Erythroblast (primary cell): ENCODE measurements at regions not wholly inside any gene's neighbourhood (a gene's known extent, or its start where the extent isn't known, plus 50 kb on each side); places are given as distances from the start of the nearest gene placed in this dataset.
"Not testable (repeated sequence)": the region's sequence is repeated elsewhere in the genome, so short reads cannot be mapped to it uniquely, and the experiment has no call there.

Experiments used
- DNase-seq, 2 experiments: peaks; one replicate each; lab custom pipeline; 2025; lab: John Stamatoyannopoulos, UW
- GATA1 ChIP-seq: IDR thresholded peaks from 2 replicates; pipeline ENCODE4 v1.6.1; 2011; ENCODE audit warnings: low read depth, mild to moderate bottlenecking, control low read depth, low read length, moderate library complexity
- POLR2A ChIP-seq: IDR thresholded peaks from 2 replicates; pipeline ENCODE4 v1.6.1; 2011; ENCODE audit warnings: mild to moderate bottlenecking, low read length

DNA sequence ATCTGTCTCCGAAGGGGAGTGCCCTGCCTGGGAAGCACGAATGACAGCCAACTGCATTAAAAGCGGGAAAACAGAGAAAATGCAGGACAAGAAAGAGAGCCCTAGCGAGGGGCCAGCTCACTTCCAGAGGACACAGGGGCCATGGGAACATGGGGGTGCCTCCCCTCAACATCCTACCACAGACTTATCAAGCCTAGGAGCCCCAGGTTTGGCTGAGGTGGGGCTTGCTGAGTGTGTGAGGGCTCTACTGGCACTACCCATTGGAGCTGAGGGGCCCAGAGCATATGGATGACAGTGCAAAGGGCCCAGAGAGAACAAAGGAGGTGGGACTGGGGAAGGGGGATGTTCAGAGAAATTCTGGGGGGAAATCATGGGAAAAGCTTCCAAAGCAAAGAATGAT is 101.8 kb downstream of the PJA1 start:
- no peak for TF ChIP-seq POLR2A
- no peak for TF ChIP-seq GATA1
- no peak for DNase-seq

DNA sequence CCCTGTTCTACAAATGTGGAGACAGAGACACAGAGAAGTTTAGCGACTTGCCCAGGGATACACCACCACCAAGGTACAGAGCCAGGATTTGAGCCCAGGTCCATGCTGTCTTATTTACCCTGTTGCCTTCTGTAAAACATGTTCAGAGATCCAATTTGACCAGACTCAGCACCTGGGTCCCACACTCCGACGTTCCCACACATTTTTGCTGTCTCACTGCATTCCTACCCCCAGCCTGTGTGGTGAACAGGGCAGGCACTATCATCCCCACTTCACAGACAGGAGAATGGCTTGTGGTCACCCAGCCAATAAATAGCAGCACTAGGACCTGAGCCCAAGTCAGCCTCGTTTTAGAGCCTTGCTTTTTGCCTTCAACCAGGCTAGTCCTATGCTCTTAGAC is 102.8 kb downstream of the PJA1 start:
- DNase-seq: no peak
- TF ChIP-seq POLR2A: no peak
- TF ChIP-seq GATA1: no peak

DNA sequence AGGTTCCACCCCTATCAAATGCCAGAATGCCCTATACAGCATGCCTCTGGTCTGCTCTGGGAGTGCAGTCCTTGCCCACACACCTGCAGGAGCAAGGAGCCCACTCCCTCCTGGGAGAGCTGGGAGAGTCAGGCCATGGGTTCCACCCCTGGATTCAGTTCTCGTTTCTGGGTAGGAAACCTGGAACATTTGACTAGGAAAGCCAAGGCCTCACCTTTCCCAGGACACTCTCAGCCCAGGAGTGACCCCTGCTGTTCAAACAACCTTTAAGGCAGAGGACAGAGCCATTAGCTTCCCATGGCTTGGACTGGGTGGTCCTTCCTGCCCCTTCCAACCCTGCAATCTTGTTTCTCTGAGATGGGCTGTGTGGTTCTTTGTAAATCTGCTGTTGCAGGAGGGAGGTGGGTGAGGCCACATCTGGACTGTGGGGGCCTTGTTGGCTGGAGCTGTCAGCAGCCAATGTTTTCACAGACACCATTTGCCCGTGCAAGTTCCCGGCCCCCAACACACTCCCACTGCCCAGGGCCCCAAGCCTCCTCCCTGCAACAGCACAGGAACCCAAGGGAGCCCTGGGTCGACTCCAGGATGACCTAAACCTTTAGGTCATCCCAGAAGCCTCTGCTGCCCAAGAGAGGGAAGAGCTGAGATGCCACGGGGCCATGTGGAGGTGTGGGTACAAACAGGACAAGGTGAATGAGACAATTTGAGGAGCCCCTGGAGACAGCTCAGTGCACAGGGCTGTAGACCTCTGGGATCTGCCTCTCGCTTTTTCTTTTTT is 104.4 kb downstream of the PJA1 start:
- no peak for TF ChIP-seq POLR2A
- no peak for TF ChIP-seq GATA1
- no peak for DNase-seq

DNA sequence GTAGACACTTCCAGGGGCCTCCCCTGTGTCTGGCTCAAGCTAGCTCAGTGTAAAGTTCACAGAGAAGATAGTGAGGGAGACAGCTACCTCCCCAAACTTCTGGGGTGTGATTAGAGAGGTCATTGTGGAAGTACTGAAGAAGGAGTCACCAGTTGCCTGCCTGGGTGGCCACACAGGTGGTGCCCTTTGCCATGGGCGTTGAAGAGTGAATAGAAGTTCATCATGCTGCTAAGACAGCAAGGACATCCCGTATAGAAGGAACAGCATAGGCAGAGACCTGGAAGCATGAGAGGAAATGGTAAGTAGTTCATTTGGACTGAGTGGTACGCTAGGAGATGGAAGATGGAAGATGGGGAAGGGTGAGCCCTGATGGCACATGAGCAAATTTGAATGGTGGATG is 110.1 kb downstream of the PJA1 start:
- no peak for DNase-seq
- TF ChIP-seq POLR2A (no peak), GATA1 (no peak)

DNA sequence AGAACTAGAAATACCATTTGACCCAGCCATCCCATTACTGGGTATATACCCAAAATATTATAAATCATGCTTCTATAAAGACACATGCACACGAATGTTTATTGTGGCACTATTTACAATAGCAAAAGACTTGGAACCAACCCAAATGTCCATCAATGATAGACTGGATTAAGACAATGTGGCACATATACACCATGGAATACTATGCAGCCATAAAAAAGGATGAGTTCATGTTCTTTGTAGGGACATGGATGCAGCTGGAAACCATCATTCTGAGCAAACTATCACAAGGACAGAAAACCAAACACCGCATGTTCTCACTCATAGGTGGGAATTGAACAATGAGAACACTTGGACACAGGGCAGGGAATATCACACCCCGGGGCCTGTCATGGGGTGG is 110.8 kb downstream of the PJA1 start:
- not testable (repeated sequence) for DNase-seq

DNA sequence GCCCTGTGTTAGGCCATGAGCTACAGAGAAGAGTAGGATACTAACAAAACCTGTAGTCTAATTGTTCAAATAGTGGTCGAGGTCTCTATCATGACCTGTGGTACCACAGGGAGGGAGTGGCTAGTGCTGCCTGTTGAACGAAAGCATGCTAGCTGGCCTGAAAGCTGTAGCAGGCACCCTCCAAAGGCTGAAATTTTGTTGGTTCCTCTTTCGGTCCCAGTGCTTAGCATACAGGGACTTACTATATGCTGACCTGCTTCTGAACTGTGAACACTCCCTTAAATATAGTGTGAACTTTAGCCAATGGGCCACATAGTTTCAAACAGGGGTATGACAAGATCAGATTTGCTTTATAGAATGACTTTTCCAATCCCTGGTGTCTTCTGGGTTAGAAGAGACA is 113.4 kb downstream of the PJA1 start:
- no peak for DNase-seq
- TF ChIP-seq POLR2A (no peak), GATA1 (no peak)

DNA sequence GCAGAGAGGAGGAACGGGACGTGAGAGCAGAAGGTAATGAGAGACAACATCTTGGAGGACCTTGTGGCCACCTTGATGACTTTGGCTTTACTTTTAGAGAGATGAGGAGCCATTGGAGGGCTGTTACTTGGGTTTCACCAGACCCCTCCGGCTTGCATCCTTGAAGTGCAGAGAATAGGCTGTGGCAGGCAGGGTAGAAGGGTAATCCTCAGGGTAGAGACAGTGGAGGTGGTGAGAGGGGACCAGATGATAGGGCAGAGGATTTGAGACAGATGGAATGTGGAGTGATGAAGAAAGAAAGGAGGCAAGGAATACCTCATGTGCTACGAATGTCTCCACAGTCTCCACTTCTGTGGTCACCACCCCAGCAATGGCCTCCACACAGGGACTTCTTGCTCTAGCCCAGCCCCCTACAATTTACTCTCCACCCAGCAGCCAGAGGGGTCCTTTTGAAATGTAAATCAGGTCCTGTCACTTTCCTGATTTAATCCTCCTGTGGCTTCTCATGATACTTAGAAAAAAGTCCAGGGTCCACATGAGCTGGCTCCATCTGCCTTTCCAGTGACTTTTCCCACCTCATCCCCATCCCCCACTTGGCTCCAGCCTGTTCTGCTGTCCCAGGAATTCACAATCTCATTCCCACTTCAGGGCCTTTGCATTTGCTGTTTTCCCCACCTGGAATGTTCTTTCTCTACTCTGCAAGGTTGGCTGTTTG is 115.0 kb downstream of the PJA1 start:
- TF ChIP-seq POLR2A (no peak), GATA1 (no peak)
- no peak for DNase-seq

DNA sequence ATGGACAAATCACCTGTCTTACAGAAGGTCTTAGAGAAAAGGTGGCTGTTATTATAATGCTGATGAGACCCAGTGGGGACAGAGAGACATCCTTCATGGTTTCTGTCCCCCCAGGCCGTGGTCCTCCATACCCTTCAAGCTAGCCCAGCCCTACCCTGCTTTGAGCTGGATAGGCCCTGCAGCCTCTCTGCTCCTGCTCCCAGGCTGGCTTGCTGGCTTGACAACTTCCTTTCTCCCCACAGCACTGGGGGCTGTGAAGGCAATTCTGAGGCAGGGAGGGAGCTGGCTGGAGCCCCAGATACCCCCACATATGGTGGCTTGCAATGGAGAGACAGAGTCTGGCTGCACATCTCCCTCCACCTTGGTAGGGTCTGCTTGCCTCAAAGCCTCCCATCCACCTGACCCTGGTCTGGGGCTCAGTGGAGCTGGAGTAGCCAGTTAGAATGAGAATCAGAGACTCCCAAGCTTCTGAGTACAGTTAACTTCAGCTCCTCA is 118.2 kb downstream of the PJA1 start:
- TF ChIP-seq POLR2A (no peak), GATA1 (no peak)

DNA sequence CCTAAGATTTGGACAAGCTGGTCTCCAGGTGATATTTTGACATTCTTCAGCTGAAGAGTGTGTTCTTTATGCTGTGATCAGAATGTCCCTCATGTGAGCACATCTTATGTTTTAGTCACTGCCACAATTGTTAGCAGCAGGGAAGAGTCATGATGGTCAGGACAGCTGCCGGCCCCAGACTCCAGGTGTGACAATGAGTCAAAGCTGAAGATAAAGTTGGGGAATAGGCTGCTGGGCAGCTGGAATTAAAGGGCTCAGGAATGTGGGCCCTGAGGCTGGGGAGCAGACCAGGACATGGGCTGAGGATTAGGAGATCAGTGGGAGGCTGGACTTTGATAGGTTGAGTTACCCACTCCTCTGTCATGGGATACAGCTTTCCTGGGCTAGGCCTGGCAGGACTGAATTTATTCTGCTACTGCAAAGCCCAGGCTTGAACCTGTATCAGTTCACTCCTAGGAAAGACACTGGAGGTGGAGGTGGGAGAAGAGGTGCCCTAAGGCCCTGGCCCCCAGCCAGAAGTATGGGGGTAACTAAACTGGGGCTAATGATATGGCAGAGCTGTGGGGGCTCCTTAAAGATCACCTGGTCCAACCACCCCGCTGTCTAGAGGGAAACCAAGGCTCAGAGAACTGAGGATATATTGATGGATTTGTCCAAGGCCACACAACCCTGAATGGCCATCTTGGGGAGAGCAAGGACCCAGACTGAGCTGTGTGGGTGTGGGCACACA is 119.5 kb downstream of the PJA1 start:
- no peak for TF ChIP-seq POLR2A
- no peak for DNase-seq

More for the DNA sequence above, 118.2 kb downstream of the PJA1 start:
- DNase-seq: no peak

DNA sequence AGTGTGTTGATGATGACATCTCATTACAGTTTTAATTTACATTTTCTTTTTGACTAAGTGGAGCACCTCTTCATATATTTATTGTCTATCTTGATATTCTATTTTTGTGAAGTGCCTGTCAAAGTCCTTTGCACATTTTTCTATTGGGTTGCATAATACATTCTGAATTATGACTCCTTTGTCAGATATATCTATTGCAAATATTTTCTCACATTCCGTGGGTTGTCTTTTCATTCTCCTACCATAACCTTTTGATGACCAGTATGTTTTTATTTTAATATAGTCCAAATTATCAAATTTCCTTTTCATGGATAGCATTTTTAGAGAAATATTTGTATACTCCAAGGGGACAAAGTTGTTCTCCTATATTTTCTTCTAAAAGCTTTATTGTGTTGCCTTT is 126.4 kb downstream of the PJA1 start:
- DNase-seq: no peak
- TF ChIP-seq POLR2A (no peak), GATA1 (no peak)

DNA sequence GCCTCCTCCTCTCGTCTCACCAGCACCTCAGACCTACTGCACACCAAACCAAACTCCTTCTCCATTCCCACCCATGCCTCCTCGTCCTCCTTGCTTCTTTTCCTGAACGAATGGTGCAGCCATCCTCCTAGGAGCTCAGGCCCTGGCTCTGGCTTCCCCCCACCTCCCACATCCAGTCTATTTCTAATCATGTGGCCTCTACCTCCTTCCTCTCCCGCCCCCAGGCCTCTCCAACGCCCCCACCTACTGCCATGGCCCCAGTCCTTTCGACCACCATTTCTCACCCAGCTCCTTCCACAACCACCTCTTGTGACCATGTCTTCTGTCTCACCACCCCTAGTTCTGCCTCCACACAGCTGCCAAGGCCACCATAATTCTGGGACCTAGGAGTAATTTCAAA is 127.1 kb downstream of the PJA1 start:
- no peak for TF ChIP-seq POLR2A
- TF ChIP-seq GATA1: no peak
- DNase-seq: no peak

DNA sequence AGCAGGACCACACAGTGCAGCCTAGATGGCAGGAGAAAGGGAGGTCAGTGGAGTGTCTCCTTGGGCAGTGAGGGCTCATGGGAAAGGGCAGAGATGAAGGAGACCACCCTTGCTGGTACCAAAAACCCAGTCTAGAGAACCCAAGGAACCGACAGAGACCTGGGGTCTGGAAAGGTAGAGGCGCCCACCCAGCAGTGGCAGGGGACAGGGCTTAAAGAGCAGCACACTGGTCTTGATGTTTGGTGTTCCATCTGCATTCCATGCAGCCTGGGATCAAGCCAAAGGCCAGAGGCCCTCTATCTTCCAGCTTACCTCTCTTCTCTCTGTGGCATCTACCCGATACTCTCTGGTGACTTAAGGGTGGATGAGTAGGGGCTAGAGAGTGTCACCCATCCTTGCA is 127.5 kb downstream of the PJA1 start:
- TF ChIP-seq GATA1 (no peak), POLR2A (no peak)
- DNase-seq: no peak

DNA sequence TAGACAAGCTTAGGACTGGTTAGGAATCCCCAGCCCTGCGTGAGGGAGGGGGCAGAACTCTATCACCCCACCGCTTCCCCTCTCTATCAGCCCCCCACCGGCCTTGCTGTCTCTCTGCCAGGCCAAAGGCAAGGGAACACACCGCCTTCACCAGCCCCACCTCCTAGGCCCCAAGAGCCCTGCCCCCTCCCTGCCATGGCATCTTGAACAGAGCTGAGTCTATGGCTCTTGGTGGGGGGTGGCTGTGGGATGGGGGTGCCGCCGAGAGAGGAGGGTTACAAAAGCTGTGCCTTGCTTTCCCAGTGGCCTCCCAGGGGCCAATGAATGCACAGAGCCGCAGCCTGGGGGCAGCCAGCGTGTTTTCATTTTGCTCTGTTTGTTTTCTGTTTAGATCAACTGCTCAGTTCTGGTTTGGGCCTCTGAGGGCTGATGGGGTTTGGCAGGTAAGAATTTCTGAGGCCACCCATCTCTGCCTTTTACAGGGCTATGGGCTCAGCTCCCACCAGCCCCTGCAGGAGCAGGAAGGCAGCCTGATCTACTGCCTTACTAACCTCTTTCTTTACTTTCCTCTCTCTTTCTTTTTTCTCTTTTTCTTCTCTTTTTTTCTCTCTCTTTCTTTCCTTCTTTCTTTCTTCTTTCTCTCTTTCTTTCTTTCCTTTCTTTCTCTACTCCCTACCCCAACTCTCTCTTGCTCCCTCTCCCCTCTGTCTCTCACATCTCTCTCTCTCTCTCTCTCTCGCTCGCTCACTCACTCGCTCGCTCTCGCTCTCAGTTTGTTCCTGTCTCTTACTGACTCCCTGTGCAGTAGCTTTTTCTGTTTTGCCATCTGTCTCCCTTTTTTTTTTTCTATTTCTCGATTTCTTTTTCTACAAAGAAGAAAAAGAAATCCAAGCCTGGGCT is 128.3 kb downstream of the PJA1 start:
- no peak for TF ChIP-seq GATA1
- no peak for TF ChIP-seq POLR2A

More for the DNA sequence above, 128.3 kb downstream of the PJA1 start:
- DNase-seq: no peak
